PC-3 (cell line): ENCODE measurements at regions not wholly inside any gene's neighbourhood (a gene's known extent, or its start where the extent isn't known, plus 50 kb on each side); places are given as distances from the start of the nearest gene placed in this dataset.

Experiments
- ATAC-seq: fragments of 200-7000 bp; cut with Tn5 transposase; 2 replicates; pipeline ENCODE4 v1.9.1; 2020; ENCODE audit warnings: mild to moderate bottlenecking, moderate library complexity
- BruUV-seq: library from RNA; stranded (reverse); fragments of 400-500 nt; replicated peaks from 2 replicates; lab custom pipeline; 2021; lab: Mats Ljungman, UMichigan
- CTCF ChIA-PET: fragments of 300-600 bp; sonication (Branson Sonifier 250); formaldehyde crosslinking; loops from one replicate; lab custom pipeline; 2022; ENCODE audit warnings: antibody characterized with exemption; lab: Charles Lee
- POLR2A ChIA-PET: fragments of 300-600 bp; sonication (Branson Sonifier 250); formaldehyde crosslinking; loops from one replicate; lab custom pipeline; 2022; ENCODE audit warnings: antibody characterized with exemption; ENCODE audit not compliant: unreplicated experiment; lab: Charles Lee
- DNase-seq: peaks from one replicate; pipeline ENCODE4 v3.0.0-alpha.2; 2015
- H2AFZ ChIP-seq: fragments of 300-600 bp; sonication (generic); 2 replicates; pipeline ENCODE4 v1.6.0; 2016; ENCODE audit warnings: antibody characterized with exemption, low read length
- H3F3A ChIP-seq: fragments of 300-600 bp; sonication (generic); one replicate; pipeline ENCODE4 v1.6.0; 2017; ENCODE audit warnings: antibody characterized with exemption, low read length, control low read depth, mild to moderate bottlenecking; ENCODE audit not compliant: unreplicated experiment
- H3K27ac ChIP-seq: fragments of 300-600 bp; sonication (generic); 2 replicates; pipeline ENCODE4 v1.5.1; 2016; ENCODE audit warnings: mild to moderate bottlenecking, low read length
- H3K27me3 ChIP-seq: fragments of 300-600 bp; sonication (generic); 2 replicates; pipeline ENCODE4 v1.6.1; 2016; ENCODE audit warnings: low read length, mixed read lengths
- H3K36me3 ChIP-seq: fragments of 300-600 bp; sonication (generic); 2 replicates; pipeline ENCODE4 v1.6.1; 2016; ENCODE audit warnings: low read depth, mixed run types, low read length, mixed read lengths
- H3K4me1 ChIP-seq: fragments of 300-600 bp; sonication (generic); 2 replicates; pipeline ENCODE4 v1.5.1; 2016; ENCODE audit warnings: low read length; ENCODE audit not compliant: insufficient read depth
- H3K4me2 ChIP-seq: fragments of 300-600 bp; sonication (generic); 2 replicates; pipeline ENCODE4 v1.6.0; 2016; ENCODE audit warnings: low read length
- H3K4me3 ChIP-seq: fragments of 300-600 bp; sonication (generic); 2 replicates; pipeline ENCODE4 v1.5.1; 2016; ENCODE audit warnings: mild to moderate bottlenecking, low read length, mixed read lengths
- H3K79me2 ChIP-seq: fragments of 300-600 bp; sonication (generic); 2 replicates; pipeline ENCODE4 v1.6.1; 2017; ENCODE audit warnings: low read length, mixed read lengths
- H3K9ac ChIP-seq: fragments of 300-600 bp; sonication (generic); 2 replicates; pipeline ENCODE4 v1.6.0; 2016; ENCODE audit warnings: mild to moderate bottlenecking, low read length
- H3K9me2 ChIP-seq: fragments of 300-600 bp; sonication (generic); replicated peaks from 2 replicates; pipeline ENCODE4 v1.6.1; 2016; ENCODE audit warnings: mixed run types, low read length, mixed read lengths
- H3K9me3 ChIP-seq: fragments of 300-600 bp; sonication (generic); 2 replicates; pipeline ENCODE4 v1.6.1; 2016; ENCODE audit warnings: low read length, mixed read lengths
- H4K20me1 ChIP-seq: fragments of 300-600 bp; sonication (generic); 2 replicates; pipeline ENCODE4 v1.6.1; 2016; ENCODE audit warnings: low read length, mixed read lengths
- CTCF ChIP-seq: fragments of 300-600 bp; sonication (generic); conservative IDR thresholded peaks from 2 replicates; pipeline ENCODE4 v1.5.1; 2017; ENCODE audit warnings: antibody characterized with exemption, low read depth, mild to moderate bottlenecking, low read length
- EZH2 ChIP-seq: fragments of 300-600 bp; sonication (generic); IDR thresholded peaks from one replicate; pipeline ENCODE4 v1.6.1; 2017; ENCODE audit warnings: antibody characterized with exemption, mild to moderate bottlenecking, low read length; ENCODE audit not compliant: unreplicated experiment
- EZH2phosphoT487 ChIP-seq: fragments of 300-600 bp; sonication (generic); IDR thresholded peaks from 2 replicates; pipeline ENCODE4 v1.6.1; 2018; ENCODE audit warnings: mild to moderate bottlenecking, antibody characterized with exemption, low read length, borderline replicate concordance
- intact Hi-C: fragments of 100-400 bp; cut with micrococcal nuclease; formaldehyde crosslinking; loops from 2 replicates; pipeline ENCODE4 v1.9.0; 2023

GRCh38 chr14:97106166-97106565, 309.0 kb downstream of the VRK1 start:
- H3K27ac ChIP-seq: peak overlapping the region; percentile 100
- ATAC-seq (peak; percentile 1), DNase-seq (no peak)
- POLR2A ChIA-PET: no interaction called here
- H3F3A ChIP-seq: peaks cover 7% of the 10 kb centered on the region
- peak overlapping the region; percentile 97 for H3K9ac ChIP-seq
- intact Hi-C loops: loop anchor here (2.0 to 10.0 kb wide), 4 partner anchors 71 to 307 kb away; no protein-coding TSS in a partner anchor
- no peaks in the 10 kb centered on the region for H3K9me2 ChIP-seq
- no peak overlapping the region for H3K4me3 ChIP-seq
- TSS peak; percentile 90 for BruUV-seq
- TF ChIP-seq EZH2: no peak
- no peak for TF ChIP-seq EZH2phosphoT487
- no peak for TF ChIP-seq CTCF
- H3K27me3 ChIP-seq: no peaks in the 10 kb centered on the region
- no peaks in the 10 kb centered on the region for H3K79me2 ChIP-seq
- H2AFZ ChIP-seq: peak overlapping the region; percentile 65
- H3K36me3 ChIP-seq: no peaks in the 10 kb centered on the region
- H3K4me2 ChIP-seq: peak overlapping the region; percentile 64
- CTCF ChIA-PET: no interaction called here
- H3K9me3 ChIP-seq: no peaks in the 10 kb centered on the region
- H3K4me1 ChIP-seq: peaks cover 35% of the 10 kb centered on the region
- no peaks in the 10 kb centered on the region for H4K20me1 ChIP-seq

GRCh38 chr14:97106609-97107008, 309.4 kb downstream of the VRK1 start:
- peak; percentile 69 for ATAC-seq
- POLR2A ChIA-PET: no interaction called here
- H3K9ac ChIP-seq: peak overlapping the region; percentile 97

More at GRCh38 chr14:97106609-97107008, 309.4 kb downstream of the VRK1 start:
- Histone ChIP-seq H3K9me3 (no peaks in the 10 kb centered on the region), H3K27me3 (no peaks in the 10 kb centered on the region), H3F3A (peaks cover 7% of the 10 kb centered on the region), H3K36me3 (no peaks in the 10 kb centered on the region), H2AFZ (peak overlapping the region; percentile 65), H3K27ac (peak overlapping the region; percentile 100), H3K79me2 (no peaks in the 10 kb centered on the region), H3K4me1 (peaks cover 35% of the 10 kb centered on the region), H3K4me2 (peak overlapping the region; percentile 64), H3K9me2 (no peaks in the 10 kb centered on the region), H3K4me3 (no peak overlapping the region), H4K20me1 (no peaks in the 10 kb centered on the region)
- peak; percentile 91 for DNase-seq
- TF ChIP-seq EZH2 (no peak), CTCF (no peak), EZH2phosphoT487 (no peak)
- intact Hi-C loops: loop anchor here (1.0 to 10.0 kb wide), 8 partner anchors 25 to 308 kb away; no protein-coding TSS in a partner anchor
- CTCF ChIA-PET: interaction anchor here (1.0 kb wide), 1 partner anchor 74 kb away, joined by 3 read pairs; no protein-coding TSS in a partner anchor
- BruUV-seq: no TSS peak
